HepG2 (cell line): ENCODE measurements at regions not wholly inside any gene's neighbourhood (a gene's known extent, or its start where the extent isn't known, plus 50 kb on each side); places are given as distances from the start of the nearest gene placed in this dataset.

Source experiments
- ATAC-seq: fragments of 200-7000 bp; cut with Tn5 transposase; 3 replicates; pipeline ENCODE4 v1.9.1; 2020; ENCODE audit warnings: mild to moderate bottlenecking, moderate library complexity
- BruUV-seq: library from RNA; stranded (reverse); fragments of 400-500 nt; replicated peaks from 2 replicates; lab custom pipeline; 2021; lab: Mats Ljungman, UMichigan
- CTCF ChIA-PET: fragments of 300-600 bp; formaldehyde crosslinking; extraction: SDS; loops from one replicate; lab custom pipeline; 2021; ENCODE audit warnings: low total read pairs, inconsistent platforms, low intra/inter-chr PET ratio; lab: Yijun Ruan, JAX
- POLR2A ChIA-PET: fragments of 350-600 bp; sonication (Branson Sonifier 250); formaldehyde crosslinking; loops from one replicate; lab custom pipeline; 2020; ENCODE audit warnings: antibody characterized with exemption, inconsistent platforms; lab: Yijun Ruan, JAX
- DNase-seq: peaks from one replicate; pipeline ENCODE4 v3.0.0-alpha.2; 2015; ENCODE audit warnings: low spot score
- FAIRE-seq: peaks from 3 replicates; lab custom pipeline; 2011; peaks lifted over from hg19 to GRCh38; lab: Jason Lieb, UNC
- H2AFZ ChIP-seq: one replicate; pipeline ENCODE4 v1.6.1; 2011; ENCODE audit warnings: low read length, inconsistent platforms
- H3K27ac ChIP-seq: fragments of 300-600 bp; 3 replicates; pipeline ENCODE4 v1.8.0; 2011; ENCODE audit warnings: mixed run types, mild to moderate bottlenecking, mixed read lengths, low read length, inconsistent platforms; ENCODE audit not compliant: insufficient read depth; ENCODE audit errors: extremely low read length
- H3K27me3 ChIP-seq, 2 experiments: fragments of 200-600 bp in 1 of 2; 2 replicates in 1 of 2; 3 replicates in 1 of 2; pipeline versions ENCODE4 v1.6.0 to v1.8.0; 2011; ENCODE audit warnings: low read length in 2 of 2, mild to moderate bottlenecking in 2 of 2, moderate library complexity in 2 of 2, inconsistent platforms in 1 of 2; ENCODE audit not compliant: insufficient read depth in 2 of 2, control insufficient read depth in 1 of 2
- H3K36me3 ChIP-seq, 2 experiments: fragments of 200-600 bp in 1 of 2; replicated peaks in 1 of 2; 2 replicates in 1 of 2; 3 replicates in 1 of 2; pipeline versions ENCODE4 v1.5.1 to v1.8.0; 2011; ENCODE audit warnings: low read length in 2 of 2, inconsistent platforms in 1 of 2; ENCODE audit not compliant: insufficient read depth in 2 of 2, control insufficient read depth in 1 of 2
- H3K4me1 ChIP-seq: 2 replicates; pipeline ENCODE4 v1.5.1; 2012; ENCODE audit warnings: low read length, inconsistent platforms; ENCODE audit not compliant: insufficient read depth
- H3K4me2 ChIP-seq: 2 replicates; pipeline ENCODE4 v1.6.0; 2011; ENCODE audit warnings: low read depth, low read length, inconsistent platforms
- H3K4me3 ChIP-seq, 3 experiments: fragments of 200-600 bp in 1 of 3; sonication (generic), shearing (Covaris generic) in 1 of 3; replicated peaks in 1 of 3; 2 replicates each; pipeline ENCODE4 v1.5.1; 2011 to 2016; ENCODE audit warnings: low read length in 3 of 3, inconsistent platforms in 2 of 3, low read depth in 2 of 3, mild to moderate bottlenecking in 2 of 3, control low read depth in 1 of 3, mixed read lengths in 1 of 3; ENCODE audit not compliant: insufficient read depth in 1 of 3
- H3K79me2 ChIP-seq: one replicate; pipeline ENCODE4 v1.6.1; 2011; ENCODE audit warnings: low read length, inconsistent platforms; ENCODE audit not compliant: insufficient read depth
- H3K9ac ChIP-seq: 2 replicates; pipeline ENCODE4 v1.6.0; 2011; ENCODE audit warnings: mild to moderate bottlenecking, low read depth, low read length, inconsistent platforms; ENCODE audit not compliant: insufficient read depth
- H3K9me3 ChIP-seq: 2 replicates; pipeline ENCODE4 v1.5.1; 2012; ENCODE audit warnings: mild to moderate bottlenecking, low read length
- H4K20me1 ChIP-seq: 2 replicates; pipeline ENCODE4 v1.6.0; 2011; ENCODE audit warnings: inconsistent platforms, mild to moderate bottlenecking, low read length, moderate library complexity; ENCODE audit not compliant: insufficient read depth
- ETV5 ChIP-seq: IDR thresholded peaks from 2 replicates; pipeline ENCODE4 v1.6.1; 2018; ENCODE audit warnings: missing biosample characterization, missing genetic modification reagents, inconsistent platforms, borderline replicate concordance
- GPBP1L1 ChIP-seq: sonication (generic); formaldehyde crosslinking; IDR thresholded peaks from 2 replicates; pipeline ENCODE4 v1.5.0; 2020; ENCODE audit warnings: mild to moderate bottlenecking, missing genetic modification reagents
- HMG20A ChIP-seq: IDR thresholded peaks from 2 replicates; pipeline ENCODE4 v1.6.1; 2016; ENCODE audit warnings: borderline replicate concordance
- JDP2 ChIP-seq: sonication (generic); formaldehyde crosslinking; IDR thresholded peaks from 2 replicates; pipeline ENCODE4 v1.8.1; 2022; ENCODE audit warnings: missing genetic modification reagents, borderline replicate concordance
- NFE2 ChIP-seq: sonication (generic); formaldehyde crosslinking; IDR thresholded peaks from 2 replicates; pipeline ENCODE4 v1.4.0; 2020; ENCODE audit warnings: missing genetic modification reagents
- NFYC ChIP-seq: IDR thresholded peaks from 2 replicates; pipeline ENCODE4 v1.6.1; 2016; ENCODE audit warnings: missing genetic modification reagents, missing compliant biosample characterization
- ONECUT2 ChIP-seq: sonication (generic); formaldehyde crosslinking; IDR thresholded peaks from 2 replicates; pipeline ENCODE4 v1.4.0; 2020; ENCODE audit warnings: missing genetic modification reagents
- PRMT3 ChIP-seq: sonication (generic); formaldehyde crosslinking; IDR thresholded peaks from 2 replicates; pipeline ENCODE4 v1.8.1; 2022; ENCODE audit warnings: low read depth, mild to moderate bottlenecking, moderate library complexity, missing genetic modification reagents, borderline replicate concordance
- PTBP1 ChIP-seq: fragments of 200-400 bp; formaldehyde crosslinking; IDR thresholded peaks from 2 replicates; pipeline ENCODE4 v1.6.1; 2018; ENCODE audit warnings: low read length, low read depth; ENCODE audit not compliant: poor library complexity, severe bottlenecking
- RXRB ChIP-seq: IDR thresholded peaks from 2 replicates; pipeline ENCODE4 v1.6.1; 2016; ENCODE audit warnings: borderline replicate concordance, missing genetic modification reagents, missing compliant biosample characterization
- SPEN ChIP-seq: sonication (generic); formaldehyde crosslinking; IDR thresholded peaks from 2 replicates; pipeline ENCODE4 v1.5.1; 2020; ENCODE audit warnings: low read depth, mild to moderate bottlenecking, missing genetic modification reagents
- THAP11 ChIP-seq: IDR thresholded peaks from 2 replicates; pipeline ENCODE4 v1.6.1; 2016; ENCODE audit warnings: missing biosample characterization, missing genetic modification reagents
- ZBTB38 ChIP-seq: sonication (generic); formaldehyde crosslinking; IDR thresholded peaks from 2 replicates; pipeline ENCODE4 v1.5.1; 2020; ENCODE audit warnings: mild to moderate bottlenecking, missing genetic modification reagents
- ZKSCAN5 ChIP-seq: sonication (generic); formaldehyde crosslinking; IDR thresholded peaks from 2 replicates; pipeline ENCODE4 v1.5.1; 2020; ENCODE audit warnings: mild to moderate bottlenecking, missing genetic modification reagents
- ZMYM3 ChIP-seq: sonication (generic); formaldehyde crosslinking; IDR thresholded peaks from 2 replicates; pipeline ENCODE4 v1.5.1; 2020; ENCODE audit warnings: mild to moderate bottlenecking, missing genetic modification reagents
- ZNF232 ChIP-seq: sonication (generic); formaldehyde crosslinking; IDR thresholded peaks from 2 replicates; pipeline ENCODE4 v1.4.0; 2020; ENCODE audit warnings: missing genetic modification reagents, borderline replicate concordance
- ZNF33A ChIP-seq: sonication (generic); formaldehyde crosslinking; IDR thresholded peaks from 2 replicates; pipeline ENCODE4 v1.5.1; 2020; ENCODE audit warnings: missing genetic modification reagents, mild to moderate bottlenecking, moderate library complexity, borderline replicate concordance
- ZNF598 ChIP-seq: sonication (generic); formaldehyde crosslinking; IDR thresholded peaks from 2 replicates; pipeline ENCODE4 v1.5.1; 2020; ENCODE audit warnings: mild to moderate bottlenecking, missing genetic modification reagents, borderline replicate concordance
- ZNF761 ChIP-seq: sonication (generic); formaldehyde crosslinking; conservative IDR thresholded peaks from 2 replicates; pipeline ENCODE4 v1.4.0; 2020; ENCODE audit warnings: mild to moderate bottlenecking, missing genetic modification reagents
- ZNF792 ChIP-seq: IDR thresholded peaks from 2 replicates; pipeline ENCODE4 v1.6.1; 2016
- WGBS: methylation state at CpG from one replicate; pipeline ENCODE4 v1.1.6; 2017; ENCODE audit warnings: low lambda C conversion rate; 5-methylcytosine and 5-hydroxymethylcytosine counted together
- in situ Hi-C: cut with HindIII; loops from 2 replicates; pipeline ENCODE4 v1.10.0; 2017; ENCODE audit warnings: low pct_unique_long_range_greater_than_20kb; ENCODE audit not compliant: extremely low pct_ligation_motif_present
- intact Hi-C: fragments of 100-400 bp; cut with micrococcal nuclease; formaldehyde crosslinking; loops from one replicate; pipeline ENCODE4 v1.10.0; 2022; ENCODE audit not compliant: unreplicated experiment

- 32% methylated on average over 3 of the region's 3 CpGs for WGBS
- POLR2A ChIA-PET, result no interaction called here
- no peak for ATAC-seq
Measured at GRCh38 chr3:82891028-82891427, 1129.6 kb upstream of the GBE1 start.

More at GRCh38 chr3:82891028-82891427, 1129.6 kb upstream of the GBE1 start:
- no peaks in the 10 kb centered on the region for H3K79me2 ChIP-seq
- H3K27me3 ChIP-seq, result no peaks in the 10 kb centered on the region
- H3K4me3 ChIP-seq, result no peak overlapping the region
- no peak overlapping the region for H2AFZ ChIP-seq
- H3K36me3 ChIP-seq, result no peaks in the 10 kb centered on the region
- H3K9ac ChIP-seq, result no peak overlapping the region
- intact Hi-C loops (no loop called here), in situ Hi-C loops (no loop called here)
- no peak for DNase-seq
- no peak overlapping the region for H3K27ac ChIP-seq
- no TSS peak for BruUV-seq
- no peaks in the 10 kb centered on the region for H3K4me1 ChIP-seq
- no peaks in the 10 kb centered on the region for H3K9me3 ChIP-seq
- no peak overlapping the region for H3K4me2 ChIP-seq
- CTCF ChIA-PET, result no interaction called here
- H4K20me1 ChIP-seq, result no peaks in the 10 kb centered on the region
- TF ChIP-seq ZBTB38 (CRISPR knock-in tag) (no peak), ZNF33A (no peak), ZMYM3 (CRISPR knock-in tag) (no peak), PTBP1 (no peak), ZNF232 (CRISPR knock-in tag) (no peak), NFYC (CRISPR knock-in tag) (no peak), THAP11 (CRISPR knock-in tag) (no peak), ZNF792 (no peak), ZNF761 (no peak), PRMT3 (CRISPR knock-in tag) (no peak), ZKSCAN5 (CRISPR knock-in tag) (no peak), ONECUT2 (CRISPR knock-in tag) (no peak), GPBP1L1 (CRISPR knock-in tag) (no peak), JDP2 (CRISPR knock-in tag) (no peak), ZNF598 (CRISPR knock-in tag) (no peak), NFE2 (CRISPR knock-in tag) (no peak), ETV5 (no peak), HMG20A (CRISPR knock-in tag) (no peak), RXRB (CRISPR knock-in tag) (no peak), SPEN (no peak)
- no peak for FAIRE-seq
